ENCODE measurements at regions not wholly inside any gene's neighbourhood (a gene's known extent, or its start where the extent isn't known, plus 50 kb on each side); places are given as distances from the start of the nearest gene placed in this dataset.

- TF ChIP-seq TBL1XR1 (IDR thresholded peaks at IDR 0.05; ENCODE audit: low read depth, low read length), result no peak
- TF ChIP-seq MYC (IDR thresholded peaks at IDR 0.05; ENCODE audit: insufficient read depth, insufficient read length, insufficient replicate concordance, low read length, severe bottlenecking), result no peak
- no peak for TF ChIP-seq ATF3 (IDR thresholded peaks at IDR 0.05; ENCODE audit: borderline replicate concordance, extremely low read depth, low read depth, low read length)
- TF ChIP-seq ELK1 (IDR thresholded peaks at IDR 0.05; ENCODE audit: low read depth, low read length), result no peak
- no peak for TF ChIP-seq TARDBP (IDR thresholded peaks at IDR 0.05; ENCODE audit: borderline replicate concordance)
- no peak for TF ChIP-seq KAT2A (conservative IDR thresholded peaks at IDR 0.05; ENCODE audit: control insufficient read depth, low read depth, low read length)
Measured at GRCh38 chr12:19054035-19054434, 75.5 kb upstream of the PLEKHA5 start (continued).

- no peak for FAIRE-seq
- no TSS peak for BruUV-seq (replicated peaks)
- SMC1A ChIA-PET (ENCODE audit: uncharacterized antibody, unreplicated experiment), result no interaction called here
- Histone ChIP-seq H3K27me3 (replicated peaks in 1 of 2; ENCODE audit: control insufficient read depth in 2 of 2, insufficient read depth in 2 of 2, low read length in 1 of 2) (no peaks in the 10 kb centered on the region), H3K79me2 (ENCODE audit: control insufficient read depth, insufficient read depth, low read length) (no peaks in the 10 kb centered on the region), H3K9me3 (replicated peaks; ENCODE audit: control insufficient read depth, insufficient read depth, low read length) (no peaks in the 10 kb centered on the region), H4K20me1 (ENCODE audit: control insufficient read depth, insufficient read depth) (no peaks in the 10 kb centered on the region), H3K27ac (ENCODE audit: control insufficient read depth, insufficient read depth) (no peak overlapping the region), H3K4me3 (no peak overlapping the region), H3K36me3 (ENCODE audit: control insufficient read depth in 2 of 2, insufficient read depth in 2 of 2, low read length in 1 of 2) (no peaks in the 10 kb centered on the region), H2AFZ (ENCODE audit: control insufficient read depth, low read depth, low read length) (no peak overlapping the region), H3K4me2 (ENCODE audit: control insufficient read depth, insufficient read depth) (no peak overlapping the region), H3K9ac (ENCODE audit: control insufficient read depth, insufficient read depth, low read length) (no peak overlapping the region), H3K4me1 (ENCODE audit: control insufficient read depth, insufficient read depth, low read length) (no peaks in the 10 kb centered on the region)
- no peak for TF ChIP-seq HDGF (IDR thresholded peaks at IDR 0.05)
- TF ChIP-seq CEBPB (IDR thresholded peaks at IDR 0.05; ENCODE audit: borderline replicate concordance in 1 of 2, low read depth in 2 of 2, low read length in 2 of 2), result no peak
- TF ChIP-seq MTA3 (IDR thresholded peaks at IDR 0.05; ENCODE audit: borderline replicate concordance, low read length), result no peak
- TF ChIP-seq RB1 (IDR thresholded peaks at IDR 0.05; ENCODE audit: borderline replicate concordance), result no peak
- no peak for TF ChIP-seq MTA2 (IDR thresholded peaks at IDR 0.05; ENCODE audit: low read depth)
- TF ChIP-seq E2F4 (IDR thresholded peaks at IDR 0.05; ENCODE audit: low read depth, low read length), result no peak
- no peak for TF ChIP-seq FOS (IDR thresholded peaks at IDR 0.05; ENCODE audit: borderline replicate concordance, extremely low read depth, insufficient read length)
- no peak for TF ChIP-seq ATF7 (IDR thresholded peaks at IDR 0.05; ENCODE audit: low read depth)
- TF ChIP-seq BCL3 (IDR thresholded peaks at IDR 0.05; ENCODE audit: borderline replicate concordance, insufficient read depth, low read depth, low read length, poor library complexity, severe bottlenecking), result no peak
- CTCF ChIA-PET, result interaction anchor here (1.1 kb wide), 1 partner anchor 10 kb away, joined by 4 read pairs; no protein-coding TSS in a partner anchor
- ATAC-seq, result no peak
- intact Hi-C loops (cut with micrococcal nuclease; ENCODE audit: unreplicated experiment), result no loop called here
- DNase-seq (ENCODE audit: low read depth, low spot score), result no peak
- in situ Hi-C loops (cut with MboI), result no loop called here
- POLR2A ChIA-PET, result interaction anchor here (1.3 kb wide), 1 partner anchor 11 kb away, joined by 3 read pairs; no protein-coding TSS in a partner anchor
- RAD21 ChIA-PET (ENCODE audit: unreplicated experiment), result no interaction called here
- WGBS (ENCODE audit: insufficient coverage, insufficient replicate concordance, low lambda C conversion rate, missing lambda C conversion rate), result 11% methylated on average over 4 of the region's 4 CpGs
Measured at GRCh38 chr12:19055589-19055988, 73.9 kb upstream of the PLEKHA5 start.

Measured in GM12878 (cell line).